Prostate gland (tissue), 2 donors: ENCODE measurements at regions not wholly inside any gene's neighbourhood (a gene's known extent, or its start where the extent isn't known, plus 50 kb on each side); places are given as distances from the start of the nearest gene placed in this dataset.

Experiments used
- DNase-seq: peaks from one replicate; pipeline ENCODE4 v3.0.0-alpha.2; 2019; ENCODE audit warnings: low spot score
- H3K27ac ChIP-seq, 2 donors: fragments of 200-600 bp; sonication (generic); 2 replicates each; pipeline ENCODE4 v1.5.1; 2017 to 2019
- H3K27me3 ChIP-seq: fragments of 200-600 bp; sonication (generic); replicated peaks from 2 replicates; pipeline ENCODE4 v1.5.1; 2019; ENCODE audit not compliant: insufficient read depth
- H3K36me3 ChIP-seq, 2 donors: fragments of 200-600 bp; sonication (generic); 1 replicate in 1 of 2; 2 replicates in 1 of 2; pipeline versions ENCODE4 v1.5.1 to v1.8.1; 2017 to 2019
- H3K4me1 ChIP-seq: fragments of 200-600 bp; sonication (generic); replicated peaks from 2 replicates; pipeline ENCODE4 v1.5.1; 2019
- H3K4me3 ChIP-seq, 2 donors: fragments of 200-600 bp; sonication (generic); 2 replicates each; pipeline ENCODE4 v1.5.1; 2017 to 2019
- H3K9me3 ChIP-seq: fragments of 200-600 bp; sonication (generic); 2 replicates; pipeline ENCODE4 v1.5.1; 2017
- CTCF ChIP-seq, 4 experiments: fragments of 200-600 bp in 2 of 4; fragments of 450-650 bp in 2 of 4; sonication (generic) in 2 of 4; IDR thresholded peaks; 1 replicate in 3 of 4; 2 replicates in 1 of 4; pipeline ENCODE4 v1.5.1; 2016 to 2019; ENCODE audit warnings: antibody characterized with exemption in 4 of 4, mild to moderate bottlenecking in 2 of 4, moderate library complexity in 2 of 4
- POLR2A ChIP-seq: fragments of 450-650 bp; IDR thresholded peaks from one replicate; pipeline ENCODE4 v1.6.1; 2016; ENCODE audit warnings: antibody characterized with exemption, mild to moderate bottlenecking
- POLR2AphosphoS5 ChIP-seq: sonication (generic); formaldehyde crosslinking; IDR thresholded peaks from one replicate; pipeline ENCODE4 v1.6.1; 2017; ENCODE audit warnings: antibody characterized with exemption
- WGBS: methylation state at CpG from one replicate; pipeline ENCODE4 v1.1.5; 2018; 5-methylcytosine and 5-hydroxymethylcytosine counted together
- intact Hi-C: fragments of 100-400 bp; cut with DNase I; formaldehyde crosslinking; loops from one replicate; pipeline ENCODE4 v1.14.2; 2022

- no peaks in the 10 kb centered on the region for H3K27me3 ChIP-seq
- intact Hi-C loops = no loop called here
- TF ChIP-seq POLR2AphosphoS5 (no peak), POLR2A (no peak), CTCF (IDR thresholded peaks at IDR 0.05) (no peak)
- H3K27ac ChIP-seq = no peak overlapping the region
- no peak overlapping the region for H3K4me3 ChIP-seq
- H3K9me3 ChIP-seq = no peaks in the 10 kb centered on the region
- H3K36me3 ChIP-seq = no peaks in the 10 kb centered on the region
- no peaks in the 10 kb centered on the region for H3K4me1 ChIP-seq
- DNase-seq = no peak
- 100% methylated on average over 1 of the region's 1 CpG for WGBS
Observed at GRCh38 chr6:56865081-56865875, 89.6 kb upstream of the BEND6 start.

DNA sequence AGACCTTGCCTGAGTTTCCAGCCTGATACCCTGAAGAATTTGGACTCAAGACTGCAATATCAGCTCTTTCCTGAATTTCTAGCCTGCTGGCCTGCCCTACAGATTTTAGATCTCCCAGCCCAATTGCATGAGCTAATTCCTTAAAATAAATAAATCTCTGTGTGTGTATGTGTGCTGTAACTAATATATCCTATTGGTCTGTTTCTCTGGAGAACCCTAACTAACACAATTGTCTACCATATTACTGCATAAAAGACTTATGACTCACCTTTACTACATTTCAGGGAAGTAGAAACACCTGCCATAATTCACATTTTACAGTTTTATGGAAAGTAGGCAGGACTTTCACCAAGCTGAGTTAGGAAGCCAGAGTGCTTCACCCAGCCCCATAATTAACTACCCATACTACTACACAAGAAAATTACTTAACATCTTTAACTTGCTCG lies 90.7 kb upstream of the BEND6 start:
- Histone ChIP-seq H3K36me3 (no peaks in the 10 kb centered on the region), H3K9me3 (no peaks in the 10 kb centered on the region), H3K27me3 (no peaks in the 10 kb centered on the region), H3K4me3 (no peak overlapping the region), H3K27ac (no peak overlapping the region), H3K4me1 (no peaks in the 10 kb centered on the region)
- intact Hi-C loops = no loop called here
- DNase-seq = no peak
- 86% methylated on average over 1 of the region's 1 CpG for WGBS
- no peak for TF ChIP-seq POLR2A
- TF ChIP-seq POLR2AphosphoS5 = no peak
- TF ChIP-seq CTCF (IDR thresholded peaks at IDR 0.05) = no peak

DNA sequence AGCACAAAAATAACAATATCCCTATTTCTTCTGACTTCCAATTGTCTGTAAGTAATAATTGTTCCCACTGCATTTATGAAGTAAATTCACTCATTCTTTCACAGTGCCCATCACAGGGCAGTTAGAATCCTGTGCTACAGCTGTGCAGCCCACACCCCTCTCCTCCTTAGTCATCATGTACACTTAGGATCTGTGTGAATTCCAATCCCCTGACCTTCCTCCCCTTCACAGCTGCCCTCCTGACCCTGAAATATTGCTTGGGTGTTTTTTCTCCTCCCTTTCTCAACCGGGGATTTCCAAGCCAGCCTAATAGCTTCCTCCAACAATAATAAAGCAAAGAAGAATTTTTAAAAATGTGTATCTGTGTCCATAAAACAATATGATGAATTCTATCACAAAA lies 91.5 kb upstream of the BEND6 start:
- no peak for TF ChIP-seq CTCF (IDR thresholded peaks at IDR 0.05)
- no peak for TF ChIP-seq POLR2AphosphoS5
- no peak for TF ChIP-seq POLR2A
- Histone ChIP-seq H3K36me3 (no peaks in the 10 kb centered on the region), H3K4me1 (no peaks in the 10 kb centered on the region), H3K27ac (no peak overlapping the region), H3K4me3 (no peak overlapping the region), H3K27me3 (no peaks in the 10 kb centered on the region), H3K9me3 (no peaks in the 10 kb centered on the region)
- DNase-seq = no peak
- intact Hi-C loops = no loop called here
- WGBS = 45% methylated on average over 1 of the region's 1 CpG

DNA sequence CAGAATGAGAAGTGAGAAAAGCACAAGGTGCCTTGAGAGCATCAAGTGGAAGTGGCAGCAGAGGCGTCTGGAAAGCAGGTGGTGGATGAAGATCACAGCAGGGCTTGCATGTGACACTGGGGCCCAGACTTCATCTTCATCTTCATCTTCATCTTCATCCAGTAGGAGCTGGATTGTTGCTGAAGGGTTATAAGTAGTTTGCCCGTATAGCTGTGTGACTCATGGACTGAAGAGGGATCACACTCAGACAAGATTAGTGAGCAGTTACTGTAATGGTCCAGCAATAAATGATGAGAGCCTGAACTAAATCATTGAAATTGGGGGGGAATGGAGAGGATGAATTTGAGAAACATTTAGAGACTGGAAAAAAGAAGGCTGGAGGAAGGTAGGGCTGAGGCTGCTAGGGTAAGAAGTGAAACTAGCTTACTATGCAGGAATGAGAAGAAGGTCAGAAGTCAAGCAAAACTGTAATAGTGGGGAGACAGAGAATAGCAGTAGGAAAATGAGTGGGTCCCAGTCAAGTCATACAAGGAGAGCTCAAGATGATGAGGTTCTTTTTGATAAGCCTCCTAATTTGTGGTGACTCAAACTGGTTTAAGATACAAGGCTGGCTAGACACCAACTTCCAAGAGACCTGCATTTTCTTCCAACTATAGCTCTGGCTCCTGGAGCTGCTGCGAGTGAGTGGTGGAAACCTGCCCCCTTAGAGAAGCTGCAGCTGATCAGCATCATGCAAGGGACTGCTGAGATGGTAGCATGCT lies 92.3 kb upstream of the BEND6 start:
- intact Hi-C loops = no loop called here
- no peak overlapping the region for H3K27ac ChIP-seq
- no peak for TF ChIP-seq CTCF (IDR thresholded peaks at IDR 0.05)
- TF ChIP-seq POLR2AphosphoS5 = no peak
- TF ChIP-seq POLR2A = no peak
- H3K4me1 ChIP-seq = no peaks in the 10 kb centered on the region
- H3K4me3 ChIP-seq = no peak overlapping the region
- 85% methylated on average over 3 of the region's 3 CpGs for WGBS
- no peak for DNase-seq
- H3K36me3 ChIP-seq = no peaks in the 10 kb centered on the region
- no peaks in the 10 kb centered on the region for H3K27me3 ChIP-seq
- no peaks in the 10 kb centered on the region for H3K9me3 ChIP-seq
